DOHH2 (cell line): ENCODE measurements at regions not wholly inside any gene's neighbourhood (a gene's known extent, or its start where the extent isn't known, plus 50 kb on each side); places are given as distances from the start of the nearest gene placed in this dataset.

ENCODE experiments used
- CTCF ChIP-seq: fragments of 200-600 bp; sonication (generic); IDR thresholded peaks from one replicate; pipeline ENCODE4 v1.5.1; 2014; ENCODE audit warnings: antibody characterized with exemption, mild to moderate bottlenecking, low read depth, low read length; ENCODE audit not compliant: poor library complexity, severe bottlenecking
- EZH2phosphoT487 ChIP-seq: fragments of 200-600 bp; sonication (generic); IDR thresholded peaks from 2 replicates; pipeline ENCODE4 v1.6.1; 2017; ENCODE audit warnings: borderline replicate concordance, mild to moderate bottlenecking, antibody characterized with exemption, low read length, moderate library complexity, mixed read lengths

- TF ChIP-seq CTCF (no peak), EZH2phosphoT487 (no peak)
Observed at GRCh38 chr3:86594838-86595237, 396.1 kb downstream of the VGLL3 start.
